AG04449 (cell line): ENCODE measurements at regions not wholly inside any gene's neighbourhood (a gene's known extent, or its start where the extent isn't known, plus 50 kb on each side); places are given as distances from the start of the nearest gene placed in this dataset.

ENCODE experiments used
- CTCF ChIA-PET: fragments of 350-600 bp; formaldehyde crosslinking; extraction: SDS; loops from one replicate; lab custom pipeline; 2021; ENCODE audit warnings: antibody characterized with exemption; lab: Yijun Ruan, JAX
- POLR2A ChIA-PET: fragments of 400-600, 350-600 bp; formaldehyde crosslinking; extraction: SDS; loops from one replicate; lab custom pipeline; 2020; ENCODE audit warnings: antibody characterized with exemption, inconsistent platforms; lab: Yijun Ruan, JAX
- DNase-seq: peaks from one replicate; pipeline ENCODE4 v3.0.0-alpha.2; 2010; ENCODE audit warnings: low read depth, low spot score
- H3K4me3 ChIP-seq: 2 replicates; pipeline ENCODE4 v1.5.1; 2011; ENCODE audit warnings: low read depth, mild to moderate bottlenecking, control low read depth, low read length
- CTCF ChIP-seq: IDR thresholded peaks from one replicate; pipeline ENCODE4 v1.5.1; 2011; ENCODE audit warnings: mild to moderate bottlenecking, moderate library complexity, low read length, control low read depth, inconsistent platforms; ENCODE audit not compliant: insufficient read depth; ENCODE audit errors: missing control alignments

GRCh38 chr2:223226264-223226663, 174.3 kb downstream of the KCNE4 start:
- POLR2A ChIA-PET = no interaction called here
- DNase-seq = no peak
- TF ChIP-seq CTCF = no peak
- H3K4me3 ChIP-seq = no peak overlapping the region
- CTCF ChIA-PET = interaction anchor here (0.7 kb wide), 1 partner anchor 254 kb away, joined by 3 read pairs; no protein-coding TSS in a partner anchor

DNA sequence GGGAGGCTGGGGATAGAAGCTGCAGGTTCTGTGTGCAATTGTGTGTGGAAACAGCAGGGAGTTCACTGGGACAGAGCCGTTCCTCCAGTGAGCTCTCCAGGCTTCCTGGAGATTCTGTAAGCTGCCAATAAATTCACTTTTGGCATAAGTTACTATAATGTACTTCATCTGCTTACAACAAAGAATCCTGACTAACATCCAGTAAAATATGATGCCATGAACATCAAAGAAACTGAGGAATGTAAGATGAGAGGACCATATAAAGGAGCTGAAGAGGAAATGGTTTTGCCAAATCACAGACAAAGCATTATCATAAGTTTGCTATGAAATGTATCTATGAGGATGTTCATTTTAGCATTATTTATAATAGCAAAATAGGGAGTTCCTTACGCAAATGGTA, 175.3 kb downstream of the KCNE4 start:
- ChIA-PET POLR2A (no interaction called here), CTCF (no interaction called here)
- H3K4me3 ChIP-seq = no peak overlapping the region
- TF ChIP-seq CTCF = no peak
- no peak for DNase-seq

DNA sequence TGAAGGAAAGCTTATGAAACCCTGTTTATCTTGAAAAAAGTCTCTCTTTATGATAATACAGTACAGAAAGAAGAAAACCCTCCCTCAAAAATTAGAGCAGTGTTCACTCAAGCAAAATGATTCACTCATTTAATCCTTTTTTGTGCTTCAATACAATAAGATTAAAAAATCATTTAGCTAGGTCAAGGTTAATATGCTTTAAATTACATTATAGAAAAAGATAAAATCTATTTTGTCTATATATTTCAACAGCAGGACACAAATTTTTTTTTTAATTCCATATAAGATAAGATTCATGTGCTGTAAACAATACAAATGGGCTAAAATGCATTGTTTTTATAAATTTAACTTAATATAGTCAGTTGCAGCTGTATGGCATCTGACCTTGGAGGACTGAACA, 176.9 kb downstream of the KCNE4 start:
- DNase-seq = no peak
- POLR2A ChIA-PET = no interaction called here
- CTCF ChIA-PET = interaction anchor here (0.8 kb wide), 1 partner anchor 257 kb away, joined by 3 read pairs; no protein-coding TSS in a partner anchor
- TF ChIP-seq CTCF = no peak
- no peak overlapping the region for H3K4me3 ChIP-seq

GRCh38 chr2:223230352-223230751, 178.4 kb downstream of the KCNE4 start:
- H3K4me3 ChIP-seq = no peak overlapping the region
- no peak for DNase-seq
- TF ChIP-seq CTCF = no peak
- ChIA-PET CTCF (interaction anchor here (1.4 kb wide), 1 partner anchor 130 kb away, joined by 4 read pairs; no protein-coding TSS in a partner anchor), POLR2A (no interaction called here)

GRCh38 chr2:223232285-223232684, 180.3 kb downstream of the KCNE4 start:
- ChIA-PET POLR2A (no interaction called here), CTCF (no interaction called here)
- DNase-seq = no peak
- no peak for TF ChIP-seq CTCF
- no peak overlapping the region for H3K4me3 ChIP-seq

DNA sequence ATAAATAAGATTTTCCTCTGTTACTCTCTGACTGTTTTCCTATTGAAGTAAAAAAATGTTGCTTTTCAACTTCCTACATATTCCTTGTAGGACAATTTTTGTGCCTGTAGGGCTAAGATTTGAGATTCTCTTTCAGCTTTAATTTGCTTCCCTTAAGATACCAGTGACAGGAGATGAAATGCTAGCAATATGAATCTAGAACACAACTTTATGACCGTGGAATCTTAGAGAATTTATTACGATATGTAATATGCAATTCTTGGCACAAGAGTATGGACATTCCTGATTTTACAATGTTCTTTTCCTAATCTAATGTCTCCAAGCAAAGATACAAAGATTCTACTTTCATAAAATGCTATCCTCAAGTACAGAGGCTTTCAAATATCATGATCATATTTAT, 180.9 kb downstream of the KCNE4 start:
- ChIA-PET POLR2A (no interaction called here), CTCF (no interaction called here)
- TF ChIP-seq CTCF = no peak
- DNase-seq = no peak
- H3K4me3 ChIP-seq = no peak overlapping the region
